ENCODE measurements at regions not wholly inside any gene's neighbourhood (a gene's known extent, or its start where the extent isn't known, plus 50 kb on each side); places are given as distances from the start of the nearest gene placed in this dataset.

GRCh38 chr3:113136071-113136470 lies 75.3 kb upstream of the BOC start:
- DNase-seq: no peak

- no peak for DNase-seq
These were observed 74.8 kb upstream of the BOC start for GRCh38 chr3:113136544-113136943.

DNA sequence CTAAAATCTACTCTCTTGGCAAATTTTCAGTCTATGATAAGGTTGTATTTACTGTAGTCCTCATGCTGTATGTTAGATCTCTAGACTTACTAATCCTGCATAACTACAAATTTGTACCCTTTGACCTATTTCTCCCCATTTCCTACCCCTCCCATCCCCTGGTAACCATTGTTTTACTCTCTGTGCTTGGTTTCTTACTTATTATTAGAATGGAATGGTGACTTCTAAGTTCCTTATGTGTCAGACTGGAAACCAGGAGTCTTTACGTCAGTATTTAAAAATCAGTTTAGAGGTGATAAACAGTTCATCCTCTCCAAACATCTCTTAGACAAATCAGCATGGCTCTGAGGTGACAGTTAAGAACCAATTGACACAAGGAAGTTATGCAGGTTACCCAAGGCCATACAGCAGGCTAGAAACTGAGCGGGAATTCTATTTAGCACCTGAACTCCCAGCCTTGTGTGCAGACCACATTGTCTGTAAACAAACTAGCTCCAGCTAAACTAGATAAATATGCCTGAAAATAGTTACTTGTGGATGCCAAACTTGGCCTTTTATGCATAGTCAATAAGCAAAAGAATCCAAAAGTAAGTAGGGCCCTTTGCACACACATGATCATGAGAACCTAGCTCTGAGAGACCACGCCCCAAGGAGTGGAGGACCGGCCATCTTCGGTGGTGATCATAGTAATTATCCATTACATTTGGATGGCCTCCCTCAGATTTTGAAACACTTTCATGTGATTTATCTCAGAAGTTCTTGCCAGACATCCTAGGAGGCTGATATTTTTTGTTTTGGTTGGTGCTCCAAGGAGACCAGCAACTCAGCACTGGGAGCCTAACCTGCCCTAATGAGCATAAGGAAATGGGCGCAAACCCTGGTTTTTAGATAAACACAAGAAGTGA lies 72.3 kb upstream of the BOC start:
- no peak for DNase-seq

DNA sequence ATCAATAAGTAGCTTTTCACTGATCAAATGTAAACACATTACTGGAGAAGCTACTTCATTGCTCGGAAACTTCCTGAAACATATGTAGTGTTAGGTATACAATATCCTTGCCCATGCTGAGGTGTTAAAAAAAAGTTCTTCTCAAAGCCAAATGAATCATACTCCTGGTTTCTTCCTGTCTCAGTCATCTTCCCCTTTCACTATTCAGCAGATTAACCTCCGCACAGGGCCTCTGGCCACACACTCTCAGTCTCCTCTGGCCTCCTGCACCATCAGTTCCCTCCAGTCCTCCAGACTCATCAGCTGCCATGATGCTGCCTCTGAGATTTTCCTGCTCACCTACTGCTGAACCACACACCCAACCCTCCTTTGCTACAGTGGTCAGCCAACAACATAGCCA lies 70.5 kb upstream of the BOC start:
- no peak for DNase-seq

- no peak for DNase-seq
These were observed 69.8 kb upstream of the BOC start for GRCh38 chr3:113141543-113141942.

GRCh38 chr3:113142476-113142875 lies 68.9 kb upstream of the BOC start:
- no peak for DNase-seq

DNA sequence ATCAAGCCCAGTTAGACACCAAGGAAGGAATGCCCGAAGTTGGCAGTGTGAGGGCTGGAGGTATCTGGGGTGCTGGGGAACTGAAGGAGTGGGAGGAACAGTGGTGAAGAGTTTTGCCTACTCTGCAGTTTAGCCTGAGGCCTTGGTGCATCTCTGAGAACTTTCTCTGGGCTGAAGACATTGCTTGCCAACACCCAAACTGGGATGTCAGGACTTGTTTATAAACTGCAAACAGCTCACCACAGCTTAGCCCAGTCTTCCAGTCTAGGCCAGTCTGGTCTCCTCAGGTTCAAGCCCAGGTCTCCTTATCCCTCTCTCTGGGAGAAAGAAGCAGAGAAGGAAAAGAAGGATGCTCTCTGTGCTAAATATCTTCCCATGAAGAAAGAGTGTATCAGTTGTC lies 68.0 kb upstream of the BOC start:
- DNase-seq: no peak

- no peak for DNase-seq
These were observed 63.6 kb upstream of the BOC start for GRCh38 chr3:113147681-113148261.

DNA sequence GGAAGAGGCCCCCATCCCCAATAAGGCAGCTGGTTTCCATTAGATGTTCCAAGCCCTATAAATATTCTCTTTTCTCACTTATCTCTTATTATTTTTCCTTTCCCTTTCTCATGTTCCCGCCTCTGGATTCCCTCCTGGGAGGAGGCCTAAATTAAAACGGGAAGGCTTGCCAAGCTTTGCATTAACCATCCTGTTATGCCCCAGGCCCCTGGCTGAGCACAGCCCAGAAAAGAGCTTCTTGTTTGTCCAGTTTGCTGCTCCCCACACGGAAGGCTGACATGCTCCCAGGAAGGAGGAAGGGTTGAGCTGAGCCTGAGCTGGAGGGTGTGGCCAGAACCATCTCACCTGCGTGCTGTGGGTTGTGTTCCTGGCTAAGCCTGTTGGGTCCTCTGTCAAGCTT lies 63.1 kb upstream of the BOC start:
- no peak for DNase-seq

GRCh38 chr3:113150250-113150649 lies 61.1 kb upstream of the BOC start:
- DNase-seq: no peak

- no peak for DNase-seq
These were observed 59.8 kb upstream of the BOC start for GRCh38 chr3:113151461-113152031.

GRCh38 chr3:113152849-113153248 lies 58.5 kb upstream of the BOC start:
- no peak for DNase-seq

- no peak for DNase-seq
These were observed 57.8 kb upstream of the BOC start for GRCh38 chr3:113153499-113154107.

DNA sequence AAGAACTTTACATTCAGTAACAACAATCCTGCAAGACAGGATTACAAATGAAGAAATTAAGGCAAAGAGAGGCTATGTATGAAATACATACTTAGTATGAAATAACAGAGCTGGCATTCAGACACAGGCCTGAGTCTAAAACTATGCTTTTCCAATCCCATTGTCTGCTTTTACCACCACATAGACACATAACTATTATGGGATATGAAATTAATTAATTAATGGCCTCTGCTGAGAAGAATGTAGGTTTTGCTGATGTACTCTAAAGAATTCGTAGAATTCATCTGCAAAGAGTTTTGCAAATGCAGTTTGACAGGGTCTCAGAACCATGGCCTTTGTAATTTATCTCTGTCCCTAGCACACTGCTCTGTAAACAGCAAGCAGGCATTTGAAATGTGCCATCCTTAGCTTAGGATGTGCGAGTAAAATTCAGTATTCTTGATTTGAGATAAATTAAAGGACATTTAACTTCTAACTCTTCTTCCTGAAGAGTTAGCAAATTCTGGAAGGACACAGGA lies 54.5 kb upstream of the BOC start:
- DNase-seq: no peak

DNA sequence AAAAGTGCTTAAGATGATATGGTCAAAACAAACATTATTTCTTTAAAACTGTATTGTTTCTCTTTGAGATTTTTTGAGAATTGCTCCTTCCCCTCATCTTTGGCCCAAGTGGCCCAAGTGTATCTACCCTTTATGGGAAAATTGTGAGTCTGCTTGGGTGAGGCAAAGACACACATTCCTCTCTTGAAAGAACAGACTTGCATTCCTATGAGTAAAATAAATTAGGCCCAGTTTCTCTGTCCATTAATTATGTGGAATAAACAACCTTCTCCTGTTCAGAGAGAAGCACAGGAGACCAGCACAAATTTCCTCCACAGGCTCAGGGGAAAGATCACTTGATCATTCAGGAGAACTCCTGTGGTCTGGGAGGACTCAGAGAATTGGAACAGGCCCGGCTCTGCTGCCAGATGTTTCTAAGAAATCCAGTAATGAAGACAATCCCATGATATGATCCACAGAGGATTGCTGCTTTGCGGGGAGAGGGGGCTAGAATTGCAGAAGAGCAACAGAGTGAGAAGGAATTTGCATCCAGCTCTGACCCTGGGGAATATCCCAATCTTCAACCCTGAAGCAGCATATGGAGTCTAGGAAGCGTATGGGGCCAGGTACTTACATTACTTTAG lies 53.8 kb upstream of the BOC start:
- DNase-seq: no peak

DNA sequence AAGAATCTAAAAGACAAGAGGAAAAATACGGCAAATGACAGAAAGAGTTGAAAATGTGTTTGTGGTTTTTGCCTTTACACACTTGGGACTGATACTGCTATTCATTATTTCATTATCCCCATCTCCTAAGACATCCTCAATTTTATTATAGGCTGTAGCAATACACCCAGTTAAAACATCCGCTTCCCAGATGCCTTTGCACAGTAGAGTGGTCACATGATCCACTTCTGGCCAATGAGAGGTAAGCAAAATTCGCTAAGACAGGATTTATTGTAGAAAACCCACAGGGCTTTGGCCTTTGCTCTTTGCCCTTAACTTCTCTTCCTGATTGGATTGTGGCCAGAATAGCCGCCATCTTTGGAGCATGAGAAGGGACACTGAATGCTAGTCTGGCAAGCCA lies 53.2 kb upstream of the BOC start:
- DNase-seq: no peak

Data from anterior cingulate cortex (tissue), 58 donors.